Dedifferentiated amniotic fluid mesenchymal stem cell (primary cell): ENCODE measurements at regions not wholly inside any gene's neighbourhood (a gene's known extent, or its start where the extent isn't known, plus 50 kb on each side); places are given as distances from the start of the nearest gene placed in this dataset.
"Not testable (repeated sequence)": the region's sequence is repeated elsewhere in the genome, so short reads cannot be mapped to it uniquely, and the experiment has no call there.

Source experiments
- DNase-seq: peaks from one replicate; pipeline ENCODE4 v3.0.0-alpha.2; 2016; ENCODE audit errors: extremely low spot score

GRCh38 chr18:39620551-39621168 is 2055.1 kb upstream of the CELF4 start:
- no peak for DNase-seq

- DNase-seq: no peak
Observed at GRCh38 chr18:39618265-39619003, 2052.8 kb upstream of the CELF4 start.

GRCh38 chr18:39611381-39612100 is 2045.9 kb upstream of the CELF4 start:
- DNase-seq: no peak

GRCh38 chr18:39607034-39607433 is 2041.4 kb upstream of the CELF4 start:
- DNase-seq: no peak

- DNase-seq: no peak
Observed at GRCh38 chr18:39604836-39605235, 2039.2 kb upstream of the CELF4 start.

GRCh38 chr18:39602131-39602530 is 2036.5 kb upstream of the CELF4 start:
- DNase-seq: no peak

GRCh38 chr18:39600894-39601293 is 2035.3 kb upstream of the CELF4 start:
- DNase-seq: no peak

GRCh38 chr18:39599251-39599650 is 2033.7 kb upstream of the CELF4 start:
- no peak for DNase-seq

- no peak for DNase-seq
Observed at GRCh38 chr18:39596891-39597290, 2031.3 kb upstream of the CELF4 start.

- DNase-seq: no peak
Observed at GRCh38 chr18:39596221-39596620, 2030.6 kb upstream of the CELF4 start.

- DNase-seq: no peak
Observed at GRCh38 chr18:39594206-39594605, 2028.6 kb upstream of the CELF4 start.

GRCh38 chr18:39591649-39592048 is 2026.1 kb upstream of the CELF4 start:
- no peak for DNase-seq

GRCh38 chr18:39589496-39589895 is 2023.9 kb upstream of the CELF4 start:
- no peak for DNase-seq

- no peak for DNase-seq
Observed at GRCh38 chr18:39587586-39587985, 2022.0 kb upstream of the CELF4 start.

- DNase-seq: no peak
Observed at GRCh38 chr18:39586741-39587140, 2021.1 kb upstream of the CELF4 start.

- no peak for DNase-seq
Observed at GRCh38 chr18:39574897-39575296, 2009.3 kb upstream of the CELF4 start.

- DNase-seq: no peak
Observed at GRCh38 chr18:39571511-39571910, 2005.9 kb upstream of the CELF4 start.

GRCh38 chr18:39565551-39566230 is 2000.1 kb upstream of the CELF4 start:
- not testable (repeated sequence) for DNase-seq

GRCh38 chr18:39564716-39565115 is 1999.1 kb upstream of the CELF4 start:
- no peak for DNase-seq

GRCh38 chr18:39561126-39561525 is 1995.5 kb upstream of the CELF4 start:
- no peak for DNase-seq

GRCh38 chr18:39558658-39559057 is 1993.1 kb upstream of the CELF4 start:
- no peak for DNase-seq

GRCh38 chr18:39555496-39555895 is 1989.9 kb upstream of the CELF4 start:
- DNase-seq: no peak
